GM18511 (cell line): ENCODE measurements at regions not wholly inside any gene's neighbourhood (a gene's known extent, or its start where the extent isn't known, plus 50 kb on each side); places are given as distances from the start of the nearest gene placed in this dataset.
"Not testable (repeated sequence)": the region's sequence is repeated elsewhere in the genome, so short reads cannot be mapped to it uniquely, and the experiment has no call there.

Experiments
- ATAC-seq: cut with Tn5 transposase; IDR thresholded peaks from one replicate; pipeline ENCODE4 v1.9.1; 2021; ENCODE audit warnings: mild to moderate bottlenecking, moderate library complexity; ENCODE audit not compliant: unreplicated experiment

DNA sequence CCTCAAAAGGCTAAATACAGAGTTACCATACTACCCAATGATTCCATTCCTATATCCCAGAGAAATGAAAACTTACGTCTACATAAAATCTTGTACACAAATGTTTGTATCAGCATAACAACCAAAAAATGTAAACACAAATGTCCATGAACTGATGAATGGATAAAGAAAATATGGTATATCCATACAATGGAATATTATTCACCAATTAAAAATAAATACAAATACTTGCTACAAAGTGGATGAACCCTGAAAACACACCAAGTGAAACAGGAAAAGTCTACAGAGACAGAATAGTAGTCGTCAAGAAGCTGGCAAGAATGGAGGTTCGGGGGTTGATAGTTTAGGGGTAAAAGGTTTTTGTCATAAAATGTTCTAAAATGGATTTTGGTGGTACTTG lies 54.0 kb upstream of the ANKRD28 start:
- ATAC-seq: no peak

DNA sequence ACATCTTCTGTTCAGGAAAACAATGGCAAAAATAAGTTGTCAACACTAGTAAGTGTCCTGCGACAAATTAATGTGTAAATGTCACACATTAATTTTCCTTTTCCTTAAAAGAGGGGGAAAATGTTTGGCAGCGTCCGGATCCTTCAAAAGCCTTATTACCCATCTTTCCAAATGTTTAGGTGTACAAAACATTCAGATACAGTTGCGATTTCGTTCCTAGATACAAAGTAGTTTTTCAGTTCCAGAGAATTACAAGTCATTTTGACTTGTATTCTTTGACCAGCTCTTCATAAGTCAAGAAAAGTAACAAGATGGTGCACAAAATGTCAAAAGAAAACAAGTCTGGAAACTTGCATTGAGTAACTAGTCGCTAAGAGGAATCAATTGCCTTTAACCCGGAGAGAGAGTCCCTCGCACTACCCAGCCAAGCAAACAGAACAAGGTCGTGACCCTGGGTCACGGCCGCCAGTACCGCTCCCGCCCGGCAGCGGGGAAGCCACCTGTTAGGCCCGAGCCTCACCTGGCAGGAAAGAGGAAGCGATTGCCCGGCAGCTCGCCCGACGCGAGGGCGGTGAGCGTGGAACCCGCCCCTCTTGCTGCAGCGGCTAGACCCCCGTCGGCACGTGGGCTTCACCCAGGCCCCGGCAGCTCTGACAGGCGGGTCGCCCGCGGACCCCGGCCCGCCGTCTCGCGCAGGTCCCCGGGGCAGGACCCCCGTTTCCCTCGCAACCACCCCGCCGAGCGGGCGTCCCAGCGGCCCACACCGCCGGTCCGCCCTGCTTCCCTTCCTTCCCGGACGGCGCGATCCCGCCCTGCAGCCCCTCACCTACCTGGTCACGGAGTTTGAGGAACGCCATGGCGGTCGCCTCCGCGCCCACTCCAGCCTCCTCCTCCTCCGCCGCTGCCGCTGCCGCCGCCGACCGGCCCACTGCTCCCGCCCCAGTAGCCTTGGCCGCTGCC lies 61.0 kb upstream of the ANKRD28 start:
- peak; percentile 77 for ATAC-seq

DNA sequence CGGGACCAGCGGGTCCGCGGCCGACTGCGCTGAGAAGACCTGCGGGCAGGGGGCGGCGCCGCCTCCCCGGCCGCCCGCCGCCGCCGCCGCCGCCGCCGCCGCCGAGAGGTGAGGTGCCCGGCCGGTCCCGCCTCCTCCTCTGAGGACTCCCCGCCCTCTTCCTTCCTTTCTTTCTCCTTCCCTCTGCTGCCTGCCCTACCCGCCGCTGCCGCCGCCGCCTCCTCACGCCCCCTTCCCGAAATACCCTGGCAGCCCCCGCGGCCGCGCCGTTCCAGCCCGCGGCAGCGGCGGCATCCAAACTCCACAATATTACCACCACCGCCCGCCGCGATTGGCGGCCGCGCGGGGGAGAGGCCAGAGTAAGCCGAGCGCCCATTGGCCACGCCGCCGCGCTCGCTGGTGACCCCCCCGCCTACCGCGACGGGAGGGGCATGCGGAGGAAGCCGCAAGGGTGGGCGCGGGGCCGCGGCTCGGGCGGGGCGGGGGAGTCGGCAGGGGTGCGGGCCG lies 61.8 kb upstream of the ANKRD28 start:
- ATAC-seq: peak; percentile 84

DNA sequence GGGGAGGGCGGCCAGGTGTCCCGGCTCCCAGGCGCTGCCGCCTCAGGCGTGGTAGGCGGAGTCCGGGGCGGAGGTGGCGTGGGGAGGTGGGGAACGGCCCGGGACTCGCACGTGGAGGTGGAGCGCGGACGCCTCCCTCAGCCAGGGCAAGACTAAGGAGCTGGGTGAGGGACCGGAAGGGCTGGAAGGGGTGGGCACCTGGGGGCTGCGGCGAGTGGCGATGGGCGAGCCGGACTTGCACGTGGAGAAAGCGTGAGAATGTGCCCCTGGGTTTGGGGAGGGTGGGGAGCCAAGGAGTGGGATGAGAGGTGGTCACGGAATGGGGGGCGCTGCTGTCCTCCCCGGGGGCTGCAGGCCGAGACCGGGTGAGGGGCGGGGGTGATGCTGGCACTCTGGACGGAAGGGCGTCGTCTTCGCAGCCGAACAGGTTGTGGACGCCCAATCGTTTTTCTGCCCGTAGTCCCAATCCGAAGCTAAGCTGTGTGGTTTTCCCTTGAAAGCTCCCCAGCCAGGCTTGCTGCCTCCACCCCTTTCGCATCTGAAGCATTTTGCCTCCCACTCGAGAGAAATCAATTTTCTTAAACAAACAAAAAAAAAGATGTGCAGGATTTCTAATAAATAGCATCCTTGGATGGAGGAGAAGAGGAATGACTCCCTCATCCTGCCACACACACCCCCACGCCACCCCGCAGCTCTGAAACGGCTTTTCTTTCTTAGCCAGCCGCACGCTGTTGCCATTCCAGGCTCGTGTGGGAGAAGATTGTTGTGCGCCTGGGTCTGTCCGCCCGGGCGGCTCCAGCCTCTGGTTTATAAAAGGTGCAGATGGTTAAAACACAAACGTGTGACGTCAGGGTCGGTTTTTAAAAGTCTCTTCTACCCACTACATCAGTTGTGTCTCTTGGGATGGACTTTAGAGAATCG lies 62.5 kb upstream of the ANKRD28 start:
- peak; percentile 60 for ATAC-seq

DNA sequence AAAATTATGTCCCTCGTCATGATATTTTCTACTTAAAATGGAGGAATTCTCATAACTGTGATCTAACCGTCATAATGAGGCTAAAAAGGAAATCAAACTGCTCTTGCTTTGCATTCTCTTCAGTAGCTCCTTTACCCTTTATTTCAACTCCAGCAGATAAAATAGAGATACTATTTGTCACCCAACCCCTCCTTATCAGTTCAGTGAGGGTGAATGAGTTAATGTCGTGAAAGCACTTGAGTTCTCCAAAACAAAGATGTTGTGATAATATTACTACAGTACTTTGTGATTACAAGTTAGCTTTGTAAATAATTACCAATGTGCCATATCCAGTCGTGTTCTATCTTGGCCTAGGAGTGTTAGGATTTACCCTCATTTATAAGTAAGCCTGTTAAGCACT lies 63.4 kb upstream of the ANKRD28 start:
- no peak for ATAC-seq

DNA sequence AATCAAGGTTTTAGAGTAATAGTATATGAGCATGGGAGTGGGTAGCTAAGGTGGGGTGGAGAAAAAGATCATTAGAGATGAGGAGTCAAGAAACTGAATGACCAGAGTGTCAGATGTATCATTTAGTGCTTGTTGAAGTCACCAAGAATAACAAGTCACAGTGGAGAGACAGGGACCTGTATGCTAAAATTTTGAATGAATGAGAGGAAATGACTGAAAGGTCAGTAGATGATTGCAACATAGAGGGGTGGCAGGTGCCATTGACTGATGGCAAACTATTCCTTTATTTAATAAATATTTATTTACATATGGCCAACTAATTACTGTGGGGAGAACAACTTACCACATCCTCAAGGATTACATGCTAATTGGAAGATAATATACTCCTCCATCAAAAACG lies 75.0 kb upstream of the ANKRD28 start:
- no peak for ATAC-seq

DNA sequence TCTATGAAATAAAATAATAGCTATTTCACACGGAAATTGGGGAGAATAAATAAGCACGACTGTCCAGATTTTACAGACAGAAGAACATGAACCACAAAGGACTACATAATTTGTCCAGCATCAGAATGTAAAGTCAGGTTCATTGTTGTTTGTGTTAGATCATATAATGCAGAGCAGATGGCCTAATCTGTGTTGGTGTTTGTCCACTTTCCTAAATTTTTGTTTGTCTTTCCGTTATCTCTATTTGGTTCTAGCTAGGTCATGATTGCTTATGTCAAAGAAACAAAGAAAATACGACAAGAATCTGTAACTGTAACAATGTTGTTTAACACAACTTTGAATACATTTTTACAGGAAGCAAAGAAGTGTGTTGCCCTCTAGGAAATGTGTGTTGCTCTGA lies 75.6 kb upstream of the ANKRD28 start:
- no peak for ATAC-seq

DNA sequence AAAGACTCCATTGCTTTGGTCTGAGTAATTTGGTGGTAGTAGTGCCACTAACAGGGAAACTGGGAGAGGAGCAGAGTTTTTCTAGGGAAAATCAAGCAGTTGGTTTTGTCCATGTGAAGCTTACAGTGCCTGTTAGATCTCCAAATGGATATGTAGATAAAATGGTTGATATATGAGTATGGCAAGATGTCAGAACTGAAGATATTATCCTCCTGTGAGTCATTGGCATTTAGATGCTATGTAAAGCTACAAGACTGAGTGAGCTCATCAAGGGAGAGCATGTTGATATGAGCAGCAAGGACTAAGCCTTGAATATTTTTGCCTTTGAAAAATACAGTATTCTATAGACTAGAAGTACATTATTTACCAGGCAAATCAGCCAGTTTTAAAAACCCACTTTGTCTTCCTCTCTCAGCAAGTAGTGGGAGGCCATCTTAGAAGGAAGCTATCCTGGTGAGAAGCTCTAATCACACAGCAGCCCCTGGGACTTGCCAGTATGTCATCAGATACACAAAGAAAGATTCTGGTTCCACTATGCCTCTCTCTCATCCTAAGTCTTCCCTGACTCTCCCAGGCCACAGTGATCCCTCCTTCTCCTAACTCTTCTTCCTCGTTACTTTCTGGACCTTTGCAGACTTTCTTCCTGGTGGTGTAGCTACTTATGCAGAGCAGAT lies 77.4 kb upstream of the ANKRD28 start:
- ATAC-seq: no peak

DNA sequence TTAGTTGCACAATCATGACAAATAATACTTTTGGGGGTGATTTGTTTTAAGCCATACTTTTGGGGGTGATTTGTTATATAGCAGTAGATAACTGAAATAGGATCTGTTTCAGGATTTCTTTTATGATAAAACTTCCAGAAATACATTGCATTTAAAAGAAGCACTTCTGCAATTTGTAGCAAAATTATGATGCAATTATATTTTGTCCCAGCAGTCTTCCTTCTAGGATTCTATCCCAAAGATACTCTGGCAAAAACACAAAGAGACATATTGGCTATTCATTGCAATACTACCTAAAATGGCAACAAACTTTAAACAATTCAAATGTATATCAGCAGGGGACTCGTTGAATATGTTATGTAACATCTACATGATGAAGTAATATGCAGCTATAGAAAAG lies 78.9 kb upstream of the ANKRD28 start:
- ATAC-seq: no peak

DNA sequence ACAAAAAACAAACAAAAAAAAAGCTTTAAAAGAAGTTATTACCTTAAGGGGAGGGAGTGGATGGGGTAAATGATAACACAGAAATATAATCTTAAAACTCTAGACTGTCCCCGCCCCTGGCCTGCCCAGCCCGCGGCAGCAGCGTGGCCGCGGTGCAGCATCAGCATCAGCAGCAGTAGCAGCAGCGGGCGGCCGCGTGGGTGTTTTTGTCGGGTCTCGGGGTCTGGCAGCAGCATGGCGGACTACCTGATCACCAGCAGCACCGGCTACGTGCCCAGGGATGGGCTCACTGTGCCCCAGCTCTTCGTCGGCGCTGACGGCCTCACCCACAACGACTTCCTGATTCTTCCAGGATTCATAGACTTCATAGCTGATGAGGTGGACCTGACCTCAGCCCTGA lies 80.0 kb upstream of the ANKRD28 start:
- ATAC-seq: no peak

DNA sequence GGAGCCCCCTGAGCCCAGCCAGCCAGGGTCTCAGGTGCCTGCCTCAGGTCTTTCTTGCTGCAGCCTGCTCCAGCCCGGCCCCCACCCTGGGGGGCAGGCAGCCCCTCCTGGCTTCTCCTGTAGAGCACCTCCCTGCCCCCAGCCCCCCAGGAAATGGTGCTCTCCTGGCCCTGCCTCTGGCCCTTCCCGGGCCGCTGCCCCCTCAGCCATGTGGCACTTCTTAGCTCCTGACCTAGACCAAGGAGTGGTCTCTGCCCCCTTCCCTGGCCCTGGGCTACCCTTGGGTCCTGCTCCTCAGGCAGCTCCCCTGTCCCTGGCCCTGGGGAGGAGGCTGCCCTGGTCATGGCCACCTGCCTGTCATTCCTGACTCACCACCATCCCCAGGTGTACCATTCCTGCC lies 82.0 kb upstream of the ANKRD28 start:
- ATAC-seq: not testable (repeated sequence)

DNA sequence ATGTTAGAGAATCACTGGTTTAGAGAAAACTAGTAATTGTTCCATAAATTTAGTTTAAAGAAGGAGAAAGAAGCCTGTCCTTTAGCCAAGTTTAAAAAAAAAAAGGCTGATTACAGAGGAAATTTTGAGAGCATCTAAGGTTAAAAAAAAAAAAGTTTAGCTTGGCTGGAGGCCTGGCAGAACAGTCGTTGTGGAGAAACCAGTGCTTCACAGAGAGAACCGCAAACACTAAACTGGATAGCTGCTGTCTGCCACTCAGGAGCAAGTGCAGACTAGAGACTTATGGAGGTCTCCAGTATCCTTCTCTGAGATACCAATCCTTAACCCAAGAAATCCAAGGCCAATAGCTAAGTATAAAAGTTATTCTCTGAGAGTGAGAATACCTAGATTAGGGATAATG lies 84.8 kb upstream of the ANKRD28 start:
- no peak for ATAC-seq

DNA sequence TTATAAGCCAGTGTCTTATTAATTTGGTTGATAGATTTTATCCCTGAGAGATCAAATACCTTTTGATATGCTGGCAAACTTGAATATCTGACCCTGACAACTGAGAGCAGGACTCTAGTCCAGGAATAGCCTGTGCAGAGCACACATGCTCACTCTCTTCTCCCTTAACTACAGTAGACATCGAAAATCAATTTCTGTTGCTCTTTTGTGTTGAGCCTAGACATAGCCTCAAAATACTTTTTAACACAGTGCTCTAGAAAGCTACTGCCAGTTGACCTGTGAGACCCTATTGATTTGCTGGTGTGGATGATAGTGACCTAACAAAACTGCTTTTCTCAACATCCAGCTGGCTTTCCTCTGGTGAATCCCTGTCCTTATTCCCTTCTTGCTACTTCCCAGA lies 86.4 kb upstream of the ANKRD28 start:
- ATAC-seq: no peak

DNA sequence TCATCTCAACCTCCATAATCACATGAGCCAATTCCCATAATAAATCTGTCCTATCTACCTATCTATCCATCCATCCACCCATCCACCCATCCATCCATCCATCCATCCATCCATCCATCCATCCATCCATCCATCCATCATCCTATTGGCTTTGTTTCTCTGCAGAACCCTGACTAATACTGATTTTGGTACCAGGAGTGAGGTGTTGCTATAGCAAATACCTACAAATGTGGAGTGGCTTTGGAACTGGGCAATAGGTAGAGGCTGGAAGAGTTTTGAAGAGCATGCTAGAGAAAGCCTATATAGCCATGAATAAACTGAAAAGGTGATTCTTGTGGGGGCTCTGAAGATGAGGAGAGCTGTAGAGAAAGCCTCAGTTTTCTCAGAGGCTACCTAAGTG lies 88.7 kb upstream of the ANKRD28 start:
- ATAC-seq: no peak

DNA sequence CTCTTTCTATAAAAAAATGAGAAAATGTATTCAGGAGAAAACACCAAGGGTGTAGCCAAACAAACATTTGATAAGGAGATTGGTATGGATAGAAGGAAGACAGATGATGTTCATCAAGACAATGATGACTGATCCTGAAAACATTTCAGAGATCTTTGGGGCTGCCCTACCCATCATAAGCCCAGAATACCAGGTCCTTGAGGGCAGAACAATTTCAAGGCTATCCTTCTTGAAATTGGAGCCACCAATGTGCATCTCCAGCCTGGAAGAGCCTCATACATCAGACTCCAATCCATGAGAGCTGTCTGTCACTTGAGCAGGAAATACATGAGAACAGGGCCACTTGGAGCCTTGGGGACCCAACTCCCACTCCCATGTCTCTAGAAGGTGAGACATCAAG lies 89.5 kb upstream of the ANKRD28 start:
- no peak for ATAC-seq

DNA sequence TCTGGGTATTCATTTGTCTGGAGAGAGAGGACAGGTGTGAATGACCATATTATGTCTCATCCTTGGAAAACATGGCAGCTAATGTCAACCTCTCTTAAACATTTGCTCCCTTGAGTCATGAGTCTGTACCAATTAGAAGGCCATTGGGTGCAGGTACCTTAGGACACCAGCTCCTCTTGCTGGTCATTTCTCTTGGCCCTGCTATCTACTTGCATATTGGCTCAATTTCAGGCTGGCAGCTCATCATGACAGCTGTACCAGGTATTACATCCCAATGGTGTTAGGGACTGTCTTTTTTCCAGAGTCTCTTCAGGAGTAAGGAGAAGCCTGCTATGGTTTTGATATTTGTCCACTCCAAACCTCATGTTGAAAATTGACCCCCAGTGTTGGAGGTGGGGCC lies 92.2 kb upstream of the ANKRD28 start:
- ATAC-seq: no peak

DNA sequence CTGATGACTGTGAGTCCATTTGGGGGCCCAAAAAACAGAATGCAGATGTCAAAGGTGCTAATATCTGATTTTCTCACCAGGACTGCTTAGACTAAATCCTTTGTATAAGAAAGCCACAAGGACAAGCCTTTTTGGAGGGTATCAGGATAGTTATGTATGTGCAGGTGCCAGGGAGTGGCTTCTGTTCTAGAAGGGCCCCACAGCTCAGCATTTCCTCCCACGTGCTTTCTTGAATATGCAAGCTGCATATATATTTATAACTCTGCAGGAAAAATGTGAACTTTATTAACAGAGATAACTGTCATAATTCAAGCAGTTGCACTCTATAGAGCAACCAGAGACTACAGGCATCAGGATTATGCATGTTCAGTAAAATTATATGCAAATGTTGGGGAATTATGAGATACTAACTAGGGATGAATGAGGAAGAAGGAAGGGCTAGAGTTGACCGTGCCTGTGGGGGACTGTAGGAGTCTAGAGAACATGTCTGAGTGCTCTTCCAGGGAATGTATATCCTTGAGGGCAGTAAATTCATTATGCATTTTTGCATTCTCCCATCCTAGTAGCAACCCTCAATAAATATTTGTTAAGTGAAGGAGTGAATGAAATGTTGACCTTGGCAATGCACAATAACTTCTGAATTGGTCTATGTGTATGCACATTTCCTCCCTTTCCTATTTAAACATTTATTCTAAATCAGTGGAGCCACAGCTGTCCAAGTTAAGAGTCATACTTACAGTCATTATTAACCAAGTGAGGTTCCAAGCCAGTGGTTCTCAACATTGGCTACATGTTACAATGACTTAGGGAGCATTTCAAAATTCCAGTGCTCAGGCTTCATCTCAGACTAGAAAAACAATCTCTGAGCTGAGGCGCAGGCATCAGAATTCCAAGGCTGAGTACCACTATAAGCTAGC lies 94.8 kb upstream of the ANKRD28 start:
- ATAC-seq: no peak

DNA sequence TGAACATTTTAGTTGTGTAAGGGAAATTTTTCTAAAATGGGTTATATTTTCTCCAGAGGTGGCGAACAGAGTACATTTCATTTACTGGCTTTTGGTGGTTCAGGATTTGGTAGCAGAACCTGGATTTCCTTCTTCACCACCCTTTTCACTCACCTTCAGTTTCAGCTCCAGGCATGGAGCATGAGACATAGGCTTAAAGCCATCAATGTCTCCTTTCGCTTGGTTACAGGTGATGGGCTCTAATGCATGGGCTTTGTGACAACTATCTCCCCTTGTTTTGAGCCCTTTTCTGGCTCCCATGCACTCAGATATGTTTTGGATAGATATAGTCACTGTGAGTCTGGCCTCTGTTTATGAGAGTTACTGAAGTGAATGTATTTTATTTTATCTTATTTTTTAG lies 96.6 kb upstream of the ANKRD28 start:
- no peak for ATAC-seq

DNA sequence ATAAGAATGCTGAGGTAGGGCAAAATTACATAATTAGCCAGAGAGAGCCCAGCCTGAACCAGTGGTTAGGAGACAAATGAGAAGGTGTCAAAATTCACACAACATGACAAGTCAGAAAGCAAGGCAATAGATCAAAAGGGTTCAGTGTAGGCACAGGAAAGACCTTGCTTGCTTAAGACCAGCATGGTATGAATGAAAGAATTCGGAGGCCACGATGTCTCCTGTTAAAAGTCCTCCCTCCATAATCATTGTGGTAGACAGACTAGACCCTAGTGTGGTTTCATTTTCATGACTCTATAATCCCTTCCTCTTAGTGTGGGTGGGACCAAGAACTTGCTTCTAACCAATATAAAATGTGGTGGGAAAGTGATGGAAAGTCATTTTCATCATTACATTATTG lies 98.7 kb upstream of the ANKRD28 start:
- no peak for ATAC-seq

DNA sequence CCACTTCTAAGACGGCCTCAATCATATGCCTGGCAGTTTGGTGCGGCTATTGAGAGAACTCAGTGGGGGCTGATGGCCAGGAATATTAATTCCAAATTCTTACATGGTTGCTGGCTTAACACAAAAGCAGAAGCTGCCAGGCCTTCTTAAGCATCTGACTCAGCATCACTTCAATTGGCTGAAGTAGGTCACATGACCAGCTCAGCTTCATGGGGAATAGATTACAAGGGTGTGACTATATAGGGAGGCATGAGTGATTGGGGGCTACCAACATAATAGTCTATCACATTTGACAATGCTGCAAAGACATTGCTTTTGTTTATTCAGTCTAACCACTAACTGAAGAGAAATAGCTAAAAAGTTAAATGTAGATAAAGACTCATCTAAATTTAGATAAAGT lies 101.6 kb upstream of the ANKRD28 start:
- ATAC-seq: no peak
